IMR-90 (cell line): ENCODE measurements at regions not wholly inside any gene's neighbourhood (a gene's known extent, or its start where the extent isn't known, plus 50 kb on each side); places are given as distances from the start of the nearest gene placed in this dataset.

ENCODE experiments used
- ATAC-seq: fragments of 200-7000 bp; cut with Tn5 transposase; 2 replicates; pipeline ENCODE4 v1.9.1; 2020; ENCODE audit warnings: low read depth, mild to moderate bottlenecking, moderate library complexity
- BruUV-seq: library from RNA; stranded (reverse); fragments of 400-500 nt; replicated peaks from 2 replicates; lab custom pipeline; 2021; lab: Mats Ljungman, UMichigan
- CTCF ChIA-PET: fragments of 300-600 bp; formaldehyde crosslinking; extraction: SDS; loops from one replicate; lab custom pipeline; 2021; ENCODE audit warnings: antibody characterized with exemption; lab: Yijun Ruan, JAX
- POLR2A ChIA-PET: fragments of 300-600 bp; sonication (Branson Sonifier 250); formaldehyde crosslinking; loops from one replicate; lab custom pipeline; 2022; ENCODE audit warnings: antibody characterized with exemption; ENCODE audit not compliant: unreplicated experiment; lab: Charles Lee
- DNase-seq: peaks from one replicate; pipeline ENCODE4 v3.0.0; 2013
- H2AFZ ChIP-seq: replicated peaks from 2 replicates; pipeline ENCODE3; 2013; ENCODE audit warnings: low read length, mild to moderate bottlenecking; ENCODE audit not compliant: poor library complexity
- H2AK5ac ChIP-seq: 2 replicates; pipeline ENCODE4 v1.6.1; 2013; ENCODE audit warnings: low read depth, low read length, inconsistent platforms
- H2AK9ac ChIP-seq: replicated peaks from 2 replicates; pipeline ENCODE3; 2013; ENCODE audit warnings: mild to moderate bottlenecking, low read depth, low read length, moderate library complexity; ENCODE audit not compliant: poor library complexity
- H2BK120ac ChIP-seq: 2 replicates; pipeline ENCODE4 v1.6.1; 2013; ENCODE audit warnings: low read depth, low read length, inconsistent platforms
- H2BK15ac ChIP-seq: 3 replicates; pipeline ENCODE4 v1.6.1; 2013; ENCODE audit warnings: low read depth, low read length, inconsistent platforms
- H2BK20ac ChIP-seq: 2 replicates; pipeline ENCODE4 v1.6.1; 2013; ENCODE audit warnings: low read depth, mild to moderate bottlenecking, inconsistent platforms, low read length, moderate library complexity
- H2BK5ac ChIP-seq: 2 replicates; pipeline ENCODE4 v1.6.1; 2013; ENCODE audit warnings: mild to moderate bottlenecking, low read depth, low read length, inconsistent platforms; ENCODE audit not compliant: poor library complexity, severe bottlenecking
- H3K14ac ChIP-seq: replicated peaks from 2 replicates; pipeline ENCODE4 v1.6.1; 2013; ENCODE audit warnings: low read depth, low read length, inconsistent platforms
- H3K18ac ChIP-seq: 2 replicates; pipeline ENCODE4 v1.6.1; 2013; ENCODE audit warnings: low read depth, low read length, control low read depth
- H3K23ac ChIP-seq: 2 replicates; pipeline ENCODE4 v1.6.1; 2013; ENCODE audit warnings: low read depth, low read length, inconsistent platforms
- H3K27ac ChIP-seq: 2 replicates; pipeline ENCODE4 v1.5.1; 2013; ENCODE audit warnings: mild to moderate bottlenecking, control low read depth, low read length; ENCODE audit not compliant: insufficient read depth
- H3K27me3 ChIP-seq: 2 replicates; pipeline ENCODE4 v1.6.1; 2013; ENCODE audit warnings: low read length; ENCODE audit not compliant: control insufficient read depth, insufficient read depth
- H3K36me3 ChIP-seq: 2 replicates; pipeline ENCODE4 v1.6.1; 2013; ENCODE audit warnings: low read length, mixed read lengths; ENCODE audit not compliant: control insufficient read depth, insufficient read depth
- H3K4ac ChIP-seq: 2 replicates; pipeline ENCODE4 v1.6.1; 2013; ENCODE audit warnings: low read depth, low read length, inconsistent platforms
- H3K4me1 ChIP-seq: 2 replicates; pipeline ENCODE4 v1.6.1; 2013; ENCODE audit warnings: low read length, mixed read lengths; ENCODE audit not compliant: control insufficient read depth, insufficient read depth
- H3K4me2 ChIP-seq: 2 replicates; pipeline ENCODE4 v1.6.1; 2013; ENCODE audit warnings: low read depth, mild to moderate bottlenecking, control low read depth, low read length, moderate library complexity
- H3K4me3 ChIP-seq: 2 replicates; pipeline ENCODE4 v1.5.1; 2013; ENCODE audit warnings: low read depth, mild to moderate bottlenecking, control low read depth, low read length, moderate library complexity; ENCODE audit not compliant: insufficient read depth
- H3K56ac ChIP-seq: 2 replicates; pipeline ENCODE4 v1.6.1; 2013; ENCODE audit warnings: low read length, inconsistent platforms; ENCODE audit not compliant: insufficient read depth; ENCODE audit errors: extremely low read depth
- H3K79me1 ChIP-seq, 2 experiments: 2 replicates each; pipeline ENCODE4 v1.6.1; 2013; ENCODE audit warnings: low read length in 2 of 2, inconsistent platforms in 1 of 2, low read depth in 1 of 2
- H3K9ac ChIP-seq: 2 replicates; pipeline ENCODE4 v1.6.1; 2013; ENCODE audit warnings: low read depth, low read length, control low read depth
- H3K9me1 ChIP-seq: 2 replicates; pipeline ENCODE4 v1.6.1; 2013; ENCODE audit warnings: low read length, inconsistent platforms; ENCODE audit not compliant: insufficient read depth
- H3K9me3 ChIP-seq: 2 replicates; pipeline ENCODE4 v1.6.1; 2013; ENCODE audit warnings: low read length; ENCODE audit not compliant: control insufficient read depth, insufficient read depth
- H4K20me1 ChIP-seq: 2 replicates; pipeline ENCODE4 v1.6.1; 2013; ENCODE audit warnings: low read length, inconsistent platforms; ENCODE audit not compliant: insufficient read depth
- H4K5ac ChIP-seq: 2 replicates; pipeline ENCODE4 v1.6.1; 2013; ENCODE audit warnings: mild to moderate bottlenecking, low read depth, low read length, control low read depth
- H4K8ac ChIP-seq, 2 experiments: 2 replicates each; pipeline ENCODE4 v1.6.1; 2013; ENCODE audit warnings: low read depth in 2 of 2, low read length in 2 of 2, control low read depth in 1 of 2, inconsistent platforms in 1 of 2
- H4K91ac ChIP-seq: 2 replicates; pipeline ENCODE4 v1.6.1; 2013; ENCODE audit warnings: low read depth, low read length, inconsistent platforms; ENCODE audit not compliant: insufficient read depth
- BHLHE40 ChIP-seq: fragments of 150-350 bp; IDR thresholded peaks from 2 replicates; pipeline ENCODE4 v1.6.1; 2016; ENCODE audit warnings: mild to moderate bottlenecking, low read depth, low read length
- CTCF ChIP-seq: conservative IDR thresholded peaks from 2 replicates; pipeline ENCODE4 v1.5.1; 2012; ENCODE audit warnings: mild to moderate bottlenecking, low read depth, low read length, improper control_type of control experiment
- FOS ChIP-seq: fragments of 150-350 bp; IDR thresholded peaks from 2 replicates; pipeline ENCODE4 v1.6.1; 2016; ENCODE audit warnings: low read depth, low read length
- MAFK ChIP-seq: IDR thresholded peaks from 2 replicates; pipeline ENCODE4 v1.6.1; 2012; ENCODE audit warnings: low read depth, low read length, improper control_type of control experiment
- MAZ ChIP-seq: IDR thresholded peaks from 2 replicates; pipeline ENCODE4 v1.6.1; 2012; ENCODE audit warnings: low read depth, mild to moderate bottlenecking, low read length, improper control_type of control experiment, moderate library complexity, borderline replicate concordance
- RCOR1 ChIP-seq: IDR thresholded peaks from 2 replicates; pipeline ENCODE4 v1.6.1; 2012; ENCODE audit warnings: mild to moderate bottlenecking, low read length, improper control_type of control experiment; ENCODE audit not compliant: insufficient replicate concordance
- WGBS, 2 experiments: methylation state at CpG; one replicate each; pipeline versions ENCODE4 v1.1.5 to v1.1.7; 2013; ENCODE audit warnings: missing lambda C conversion rate in 2 of 2; ENCODE audit not compliant: insufficient read length in 1 of 2; ENCODE audit errors: extremely low coverage in 2 of 2; 5-methylcytosine and 5-hydroxymethylcytosine counted together
- dilution Hi-C: fragments of 300-500 bp; cut with HindIII; formaldehyde crosslinking; loops from one replicate; pipeline ENCODE4 v1.14.3; 2018; ENCODE audit warnings: low sequenced_read_pairs; ENCODE audit not compliant: unreplicated experiment
- in situ Hi-C: fragments of 300-500 bp; cut with MboI; formaldehyde crosslinking; loops from 3 replicates; pipeline ENCODE4 v1.14.3; 2019; ENCODE audit warnings: low sequenced_read_pairs, inconsistent platforms, mixed read lengths
- intact Hi-C: fragments of 100-400 bp; cut with micrococcal nuclease; formaldehyde crosslinking; loops from 2 replicates; pipeline ENCODE4 v1.10.0; 2022
- TF ChIP-seq, protein P1 (sequence below): fragments of 150-350 bp; IDR thresholded peaks from 2 replicates; pipeline ENCODE4 v1.6.1; 2017; ENCODE audit warnings: mild to moderate bottlenecking, antibody characterized with exemption, low read length, low read depth
- TF ChIP-seq, protein P2 (sequence below): fragments of 150-350 bp; IDR thresholded peaks from 2 replicates; pipeline ENCODE4 v1.6.1; 2016; ENCODE audit warnings: low read depth, mild to moderate bottlenecking, low read length, moderate library complexity, borderline replicate concordance

DNA sequence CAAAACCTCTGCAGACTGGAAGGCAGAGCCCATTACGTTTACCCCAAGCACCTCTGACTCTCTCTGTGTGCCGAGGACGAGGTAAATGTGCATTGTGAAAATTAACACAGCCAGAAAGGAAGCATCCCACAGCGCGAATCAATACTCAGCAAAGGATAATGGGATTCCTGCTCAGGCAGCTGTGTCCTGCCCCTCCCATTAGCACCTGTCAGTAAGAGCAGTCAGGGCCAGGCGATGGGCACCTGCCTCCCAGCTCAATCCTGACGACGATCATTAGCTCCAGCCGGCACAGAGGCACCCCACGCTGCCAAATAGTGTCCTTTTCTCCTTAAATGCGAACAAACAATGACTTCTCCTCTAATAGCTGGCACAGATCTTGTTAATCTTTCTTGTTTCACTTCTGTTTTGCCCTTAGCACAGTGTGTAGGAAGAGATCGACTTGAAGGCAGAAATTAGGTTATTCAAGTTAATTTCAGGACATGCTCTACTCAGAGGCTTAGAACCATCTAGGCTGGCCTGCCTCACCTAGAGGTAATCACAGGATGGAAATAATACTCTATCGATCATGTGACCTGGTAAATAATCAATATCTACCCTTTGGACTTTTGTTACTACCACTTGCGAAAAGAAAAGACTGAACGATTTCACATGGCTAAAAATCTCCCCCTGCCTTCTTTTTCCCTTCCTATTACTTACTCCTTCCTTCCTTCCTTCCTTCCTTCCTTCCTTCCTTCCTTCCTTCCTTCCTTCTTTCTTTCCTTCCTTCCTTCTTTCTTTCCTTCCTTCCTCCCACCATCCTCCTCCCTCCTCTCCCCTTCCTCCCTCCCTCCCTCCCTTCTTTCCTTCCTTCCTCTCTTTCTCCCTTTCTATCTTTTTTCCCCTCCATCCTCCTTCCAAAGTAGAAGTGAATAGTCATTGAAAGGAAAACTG lies 487.9 kb upstream of the ID2 start:
- in situ Hi-C loops: no loop called here
- Histone ChIP-seq H3K4me1 (peaks cover 17% of the 10 kb centered on the region), H3K18ac (peak overlapping the region; percentile 66), H2BK15ac (peak overlapping the region; percentile 8; the same call in 2 of the 3 replicates), H3K23ac (no peak overlapping the region), H4K5ac (peak overlapping the region; percentile 7; the same call in 1 of the 2 replicates), H2AK9ac (no peak overlapping the region), H3K4me3 (no peak overlapping the region), H2BK5ac (no peak overlapping the region), H3K27ac (peak overlapping the region; percentile 25; the same call in 1 of the 2 replicates), H3K9ac (no peak overlapping the region), H2BK20ac (peak overlapping the region; percentile 44), H3K36me3 (no peaks in the 10 kb centered on the region), H2BK120ac (peak overlapping the region; percentile 40), H3K14ac (peak overlapping the region; percentile 17; the same call in 1 of the 2 replicates), H4K20me1 (no peaks in the 10 kb centered on the region), H2AFZ (peak overlapping the region; percentile 6), H4K8ac (peak overlapping the region; percentile 8 to 29; a peak in 1 of 4 replicates), H3K4me2 (peak overlapping the region; percentile 11; the same call in 1 of the 2 replicates), H3K27me3 (no peaks in the 10 kb centered on the region), H3K4ac (peak overlapping the region; percentile 39; the same call in 1 of the 2 replicates), H2AK5ac (peak overlapping the region; percentile 58; the same call in 1 of the 2 replicates), H3K9me1 (peaks cover 2% of the 10 kb centered on the region; the same call in 1 of the 2 replicates), H3K79me1 (no peaks in the 10 kb centered on the region), H3K9me3 (no peaks in the 10 kb centered on the region), H4K91ac (peak overlapping the region; percentile 48), H3K56ac (no peak overlapping the region)
- 78% methylated on average over 7 of the region's 15 CpGs; no CpG with 5 or more reads in 1 of the 2 experiments for WGBS, 2 experiments
- intact Hi-C loops: loop anchor here (1.0 to 5.0 kb wide), 2 partner anchors 113 to 487 kb away; no protein-coding TSS in a partner anchor
- no TSS peak for BruUV-seq
- TF ChIP-seq MAFK (no peak), BHLHE40 (no peak), FOS (no peak), RCOR1 (no peak), CTCF (no peak), MAZ (no peak)
- TF ChIP-seq, protein P1, sequence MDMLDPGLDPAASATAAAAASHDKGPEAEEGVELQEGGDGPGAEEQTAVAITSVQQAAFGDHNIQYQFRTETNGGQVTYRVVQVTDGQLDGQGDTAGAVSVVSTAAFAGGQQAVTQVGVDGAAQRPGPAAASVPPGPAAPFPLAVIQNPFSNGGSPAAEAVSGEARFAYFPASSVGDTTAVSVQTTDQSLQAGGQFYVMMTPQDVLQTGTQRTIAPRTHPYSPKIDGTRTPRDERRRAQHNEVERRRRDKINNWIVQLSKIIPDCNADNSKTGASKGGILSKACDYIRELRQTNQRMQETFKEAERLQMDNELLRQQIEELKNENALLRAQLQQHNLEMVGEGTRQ: no peak
- TF ChIP-seq, protein P2, sequence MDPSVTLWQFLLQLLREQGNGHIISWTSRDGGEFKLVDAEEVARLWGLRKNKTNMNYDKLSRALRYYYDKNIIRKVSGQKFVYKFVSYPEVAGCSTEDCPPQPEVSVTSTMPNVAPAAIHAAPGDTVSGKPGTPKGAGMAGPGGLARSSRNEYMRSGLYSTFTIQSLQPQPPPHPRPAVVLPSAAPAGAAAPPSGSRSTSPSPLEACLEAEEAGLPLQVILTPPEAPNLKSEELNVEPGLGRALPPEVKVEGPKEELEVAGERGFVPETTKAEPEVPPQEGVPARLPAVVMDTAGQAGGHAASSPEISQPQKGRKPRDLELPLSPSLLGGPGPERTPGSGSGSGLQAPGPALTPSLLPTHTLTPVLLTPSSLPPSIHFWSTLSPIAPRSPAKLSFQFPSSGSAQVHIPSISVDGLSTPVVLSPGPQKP: no peak
- DNase-seq (no peak), ATAC-seq (peak; percentile 7; the same call in 1 of the 2 replicates)
- dilution Hi-C loops: no loop called here
- POLR2A ChIA-PET: no interaction called here
- CTCF ChIA-PET: no interaction called here
